Retinal pigment epithelial cell (primary cell): ENCODE measurements at regions not wholly inside any gene's neighbourhood (a gene's known extent, or its start where the extent isn't known, plus 50 kb on each side); places are given as distances from the start of the nearest gene placed in this dataset.

ENCODE experiments used
- DNase-seq: peaks from one replicate; pipeline ENCODE4 v3.0.0-alpha.2; 2010; ENCODE audit warnings: low read depth
- H3K4me3 ChIP-seq: 2 replicates; pipeline ENCODE4 v1.5.1; 2011; ENCODE audit warnings: mild to moderate bottlenecking, low read length, control low read depth, moderate library complexity
- TF ChIP-seq, protein P1 (sequence below): conservative IDR thresholded peaks from 2 replicates; pipeline ENCODE4 v1.5.1; 2011; ENCODE audit warnings: low read depth, low read length, control low read depth, inconsistent platforms

DNA sequence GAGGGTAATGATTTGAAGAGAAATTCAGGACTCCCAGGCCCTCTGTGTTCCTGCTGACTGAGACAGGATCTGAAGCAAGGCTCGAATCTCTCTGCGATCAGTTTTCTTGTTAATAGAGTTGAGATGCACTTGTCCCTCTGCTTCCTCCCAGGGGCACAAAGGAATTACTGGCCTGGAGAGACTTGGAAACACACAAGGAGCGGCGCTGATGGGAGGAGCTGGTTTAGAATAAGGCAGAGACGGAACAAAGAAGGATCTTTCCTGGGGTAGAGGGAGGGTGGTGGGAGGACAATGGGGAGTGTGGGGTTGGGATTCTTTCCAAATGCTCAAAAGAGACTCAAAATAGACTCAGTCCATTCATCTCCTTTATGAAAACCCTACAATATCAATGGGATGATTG is 719.1 kb downstream of the UQCRFS1 start:
- DNase-seq: no peak
- H3K4me3 ChIP-seq: no peak overlapping the region
- TF ChIP-seq, protein P1, sequence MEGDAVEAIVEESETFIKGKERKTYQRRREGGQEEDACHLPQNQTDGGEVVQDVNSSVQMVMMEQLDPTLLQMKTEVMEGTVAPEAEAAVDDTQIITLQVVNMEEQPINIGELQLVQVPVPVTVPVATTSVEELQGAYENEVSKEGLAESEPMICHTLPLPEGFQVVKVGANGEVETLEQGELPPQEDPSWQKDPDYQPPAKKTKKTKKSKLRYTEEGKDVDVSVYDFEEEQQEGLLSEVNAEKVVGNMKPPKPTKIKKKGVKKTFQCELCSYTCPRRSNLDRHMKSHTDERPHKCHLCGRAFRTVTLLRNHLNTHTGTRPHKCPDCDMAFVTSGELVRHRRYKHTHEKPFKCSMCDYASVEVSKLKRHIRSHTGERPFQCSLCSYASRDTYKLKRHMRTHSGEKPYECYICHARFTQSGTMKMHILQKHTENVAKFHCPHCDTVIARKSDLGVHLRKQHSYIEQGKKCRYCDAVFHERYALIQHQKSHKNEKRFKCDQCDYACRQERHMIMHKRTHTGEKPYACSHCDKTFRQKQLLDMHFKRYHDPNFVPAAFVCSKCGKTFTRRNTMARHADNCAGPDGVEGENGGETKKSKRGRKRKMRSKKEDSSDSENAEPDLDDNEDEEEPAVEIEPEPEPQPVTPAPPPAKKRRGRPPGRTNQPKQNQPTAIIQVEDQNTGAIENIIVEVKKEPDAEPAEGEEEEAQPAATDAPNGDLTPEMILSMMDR: no peak

DNA sequence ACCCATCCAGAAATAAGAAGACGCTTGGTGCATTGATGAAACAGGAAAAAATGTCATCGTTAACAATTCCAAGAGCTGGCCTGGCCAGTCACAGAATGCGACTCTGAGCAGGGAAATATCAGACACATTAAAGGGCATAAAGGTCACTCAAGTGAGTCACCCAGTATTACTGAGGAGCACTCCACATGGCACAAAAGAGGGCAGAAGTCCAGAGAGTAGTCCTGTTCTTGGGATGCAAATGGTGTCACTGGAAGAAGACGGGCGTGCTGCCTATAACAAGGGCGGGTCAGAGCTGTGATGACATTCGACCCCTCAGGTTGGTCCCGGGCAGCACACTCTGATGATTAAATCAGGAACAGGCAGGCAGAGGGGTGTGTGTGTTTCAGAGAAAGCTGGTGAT is 720.3 kb downstream of the UQCRFS1 start:
- TF ChIP-seq, protein P1: no peak
- no peak for DNase-seq
- H3K4me3 ChIP-seq: no peak overlapping the region

DNA sequence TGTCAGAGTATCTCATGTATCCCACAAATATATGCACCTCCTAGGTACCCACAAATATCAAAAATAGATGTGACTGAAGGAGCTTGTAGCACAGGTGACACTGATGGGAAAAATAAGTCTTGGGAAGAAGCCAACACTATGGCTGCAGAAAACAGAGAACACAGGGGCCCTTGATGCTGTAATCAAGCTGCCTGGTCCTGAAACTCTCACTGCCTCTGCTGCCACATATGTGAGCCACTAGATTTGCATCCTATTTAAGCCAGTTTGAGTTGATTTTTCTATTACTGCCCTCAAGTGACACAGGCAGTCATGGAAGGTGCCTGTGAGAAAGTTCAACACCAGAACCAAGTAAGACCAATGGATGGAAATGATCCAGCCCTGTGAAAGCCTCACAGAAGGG is 720.8 kb downstream of the UQCRFS1 start:
- no peak for DNase-seq
- H3K4me3 ChIP-seq: no peak overlapping the region
- TF ChIP-seq, protein P1: no peak

DNA sequence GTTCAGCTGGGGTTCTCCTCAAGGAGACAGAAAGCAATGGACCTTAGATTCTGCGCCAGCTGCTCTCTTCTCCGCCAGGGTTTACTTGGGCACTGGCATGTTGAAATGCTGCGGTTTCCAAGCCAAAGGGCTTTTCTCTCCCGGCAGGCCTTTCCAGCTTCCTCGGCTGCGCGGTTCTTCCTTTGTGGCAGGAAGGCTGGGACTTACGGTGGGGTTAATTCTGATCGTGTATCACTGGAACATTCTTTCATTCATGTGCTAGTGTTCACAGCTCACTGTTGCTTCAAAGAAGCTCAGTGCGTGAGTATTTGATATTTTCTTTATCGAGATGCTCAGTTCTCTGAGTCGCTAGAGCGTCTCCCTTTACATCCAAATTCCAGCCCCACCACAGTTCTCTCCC is 723.2 kb downstream of the UQCRFS1 start:
- DNase-seq: no peak

DNA sequence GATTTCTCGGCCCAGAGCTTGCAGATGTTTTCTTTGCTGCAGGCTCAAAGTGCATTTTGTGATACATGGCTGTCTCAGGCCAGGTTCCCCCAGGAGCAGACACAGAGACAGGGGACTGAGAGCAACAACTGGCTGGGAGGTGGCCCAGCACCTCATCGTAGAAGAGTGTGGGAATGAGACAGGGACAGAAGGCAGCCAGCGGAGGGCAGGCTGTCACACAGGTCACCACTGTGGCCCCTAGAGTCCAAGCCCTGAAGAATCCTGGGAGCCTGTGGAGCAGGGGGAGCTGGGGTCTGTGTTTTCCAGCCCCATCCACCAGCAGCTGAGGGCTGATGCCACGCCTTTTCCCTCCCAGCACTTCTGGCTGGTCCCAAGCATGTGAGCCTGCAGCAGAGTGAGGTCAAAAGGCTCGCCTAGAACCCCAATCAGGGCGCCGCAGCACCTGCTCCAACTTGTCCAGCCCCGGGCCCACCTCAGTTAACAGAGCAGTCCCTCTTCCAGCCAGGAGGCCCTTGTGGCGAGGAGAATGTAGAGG is 723.8 kb downstream of the UQCRFS1 start:
- TF ChIP-seq, protein P1: no peak

More for the DNA sequence above, 723.2 kb downstream of the UQCRFS1 start:
- TF ChIP-seq, protein P1: no peak
- H3K4me3 ChIP-seq: no peak overlapping the region

DNA sequence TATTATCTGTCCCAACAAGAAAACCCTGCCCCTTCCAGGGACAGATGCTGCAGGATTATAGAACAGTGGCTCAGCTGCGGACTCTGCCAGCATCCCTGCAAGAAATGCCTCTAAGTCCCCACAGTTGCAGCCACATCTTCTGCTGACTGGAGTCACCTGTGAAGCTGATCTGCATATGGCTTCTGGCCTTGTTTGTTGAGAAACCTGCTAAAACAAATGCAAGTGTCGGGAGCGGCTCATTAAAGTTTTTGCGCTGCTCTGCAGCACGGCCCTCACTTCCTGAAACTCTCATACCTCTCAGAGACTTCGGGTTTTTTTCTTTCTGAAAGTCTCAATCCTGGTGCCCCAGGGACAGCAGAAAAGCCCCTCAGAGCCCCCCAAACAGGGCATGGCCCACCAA is 725.0 kb downstream of the UQCRFS1 start:
- DNase-seq: no peak
- no peak overlapping the region for H3K4me3 ChIP-seq
- TF ChIP-seq, protein P1: no peak

More for the DNA sequence above, 723.8 kb downstream of the UQCRFS1 start:
- DNase-seq: no peak
- no peak overlapping the region for H3K4me3 ChIP-seq

DNA sequence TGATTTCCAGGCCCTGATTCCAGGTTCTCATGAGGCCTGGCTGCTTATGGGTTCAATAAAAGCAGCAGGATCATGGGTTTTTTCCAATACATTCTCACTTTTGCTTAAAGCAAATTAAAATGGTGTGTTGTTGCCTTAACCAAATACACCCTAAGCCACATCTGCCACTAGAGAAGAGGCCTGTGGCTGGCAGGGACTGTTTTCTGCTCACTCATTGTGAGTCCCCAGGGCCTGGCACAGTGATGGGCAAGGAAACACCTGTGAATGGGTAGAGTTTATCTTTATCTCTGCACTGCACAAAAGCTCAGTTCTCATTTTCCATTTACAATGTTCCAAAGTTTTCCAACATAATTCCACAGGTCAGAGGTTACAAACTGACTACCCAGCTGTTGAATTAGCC is 726.0 kb downstream of the UQCRFS1 start:
- no peak for DNase-seq
- H3K4me3 ChIP-seq: no peak overlapping the region
- TF ChIP-seq, protein P1: no peak
